Stomach (tissue), 8 donors: ENCODE measurements at regions not wholly inside any gene's neighbourhood (a gene's known extent, or its start where the extent isn't known, plus 50 kb on each side); places are given as distances from the start of the nearest gene placed in this dataset.

Source experiments
- DNase-seq, 2 donors: peaks; one replicate each; pipeline versions ENCODE4 v3.0.0 to v3.0.0-alpha.2; 2013 to 2019
- H3K27ac ChIP-seq, 5 donors: fragments of 200-600 bp in 4 of 5; sonication (generic) in 4 of 5; one replicate each; pipeline ENCODE4 v1.5.1; 2013 to 2019; ENCODE audit warnings: mild to moderate bottlenecking in 1 of 5, moderate library complexity in 1 of 5
- H3K27me3 ChIP-seq, 3 donors: fragments of 200-600 bp; sonication (generic); one replicate each; pipeline ENCODE4 v1.5.1; 2017 to 2019; ENCODE audit warnings: mixed run types in 1 of 3
- H3K36me3 ChIP-seq, 4 donors: fragments of 200-600 bp; sonication (generic); 1 replicate in 3 of 4; 2 replicates in 1 of 4; pipeline ENCODE4 v1.5.1; 2016 to 2019
- H3K4me1 ChIP-seq, 4 donors: fragments of 200-600 bp; sonication (generic); one replicate each; pipeline ENCODE4 v1.5.1; 2016 to 2019
- H3K4me3 ChIP-seq, 4 donors: fragments of 200-600 bp; sonication (generic) in 3 of 4; one replicate each; pipeline ENCODE4 v1.5.1; 2016 to 2019; ENCODE audit warnings: mild to moderate bottlenecking in 1 of 4
- H3K9me3 ChIP-seq, 4 donors: fragments of 200-600 bp; sonication (generic); one replicate each; pipeline ENCODE4 v1.5.1; 2016 to 2019
- CTCF ChIP-seq, 7 experiments: fragments of 450-650 bp in 4 of 7; fragments of 200-600 bp in 3 of 7; sonication (generic) in 3 of 7; IDR thresholded peaks; one replicate each; pipeline ENCODE4 v1.5.1; 2016 to 2019; ENCODE audit warnings: antibody characterized with exemption in 7 of 7, control low read depth in 2 of 7, mild to moderate bottlenecking in 1 of 7
- EP300 ChIP-seq: sonication (generic); formaldehyde crosslinking; IDR thresholded peaks from one replicate; pipeline ENCODE4 v1.6.1; 2017; ENCODE audit warnings: antibody characterized with exemption
- POLR2A ChIP-seq, 4 donors: fragments of 450-650 bp; IDR thresholded peaks; one replicate each; pipeline ENCODE4 v1.6.1; 2016; ENCODE audit warnings: antibody characterized with exemption in 4 of 4, control low read depth in 2 of 4, mild to moderate bottlenecking in 1 of 4, moderate library complexity in 1 of 4
- POLR2AphosphoS5 ChIP-seq, 3 donors: sonication (generic); formaldehyde crosslinking; IDR thresholded peaks; one replicate each; pipeline ENCODE4 v1.6.1; 2016; ENCODE audit warnings: antibody characterized with exemption in 3 of 3
- WGBS, 5 donors: extraction: QIAGEN DNeasy Blood & Tissue Kit in 3 of 5; methylation state at CpG; one replicate each; pipeline versions ENCODE4 v1.1.5 to v1.1.7; 2013 to 2018; 5-methylcytosine and 5-hydroxymethylcytosine counted together
- intact Hi-C: fragments of 100-400 bp; cut with DNase I; formaldehyde crosslinking; loops from one replicate; pipeline ENCODE4 v1.15.1; 2023; ENCODE audit warnings: low total_unique reads
- donor health status: healthy with polysubstance abuse.
- donor health status: Bipolar disorder and iron deficiency.
- donor health status: healthy.

- DNase-seq, result no peak
- H3K27me3 ChIP-seq, result no peaks in the 10 kb centered on the region
- H3K4me3 ChIP-seq, result no peak overlapping the region
- intact Hi-C loops, result no loop called here
- H3K9me3 ChIP-seq, result no peaks in the 10 kb centered on the region
- TF ChIP-seq POLR2AphosphoS5 (IDR thresholded peaks at IDR 0.05) (no peak), POLR2A (IDR thresholded peaks at IDR 0.05) (no peak), CTCF (IDR thresholded peaks at IDR 0.05) (no peak), EP300 (no peak)
- no peak overlapping the region for H3K27ac ChIP-seq
- H3K4me1 ChIP-seq, result no peaks in the 10 kb centered on the region
- no peaks in the 10 kb centered on the region for H3K36me3 ChIP-seq
Observed at GRCh38 chr6:119562168-119562567, 212.6 kb upstream of the MAN1A1 start.

GRCh38 chr6:119559586-119559985 is 210.0 kb upstream of the MAN1A1 start:
- intact Hi-C loops, result no loop called here
- DNase-seq, result no peak
- no peaks in the 10 kb centered on the region for H3K4me1 ChIP-seq
- H3K4me3 ChIP-seq, result no peak overlapping the region
- TF ChIP-seq POLR2AphosphoS5 (IDR thresholded peaks at IDR 0.05) (no peak), POLR2A (IDR thresholded peaks at IDR 0.05) (no peak), CTCF (IDR thresholded peaks at IDR 0.05) (no peak), EP300 (no peak)
- H3K36me3 ChIP-seq, result no peaks in the 10 kb centered on the region
- no peak overlapping the region for H3K27ac ChIP-seq
- H3K9me3 ChIP-seq, result no peaks in the 10 kb centered on the region
- H3K27me3 ChIP-seq, result no peaks in the 10 kb centered on the region

GRCh38 chr6:119557239-119557638 is 207.7 kb upstream of the MAN1A1 start:
- no peak overlapping the region for H3K27ac ChIP-seq
- no peaks in the 10 kb centered on the region for H3K4me1 ChIP-seq
- WGBS, 5 donors, result 66 to 80% (median 75%) methylated on average over 5 of the region's 5 CpGs
- TF ChIP-seq CTCF (IDR thresholded peaks at IDR 0.05) (no peak), POLR2AphosphoS5 (IDR thresholded peaks at IDR 0.05) (no peak), EP300 (no peak), POLR2A (IDR thresholded peaks at IDR 0.05) (no peak)
- no peak overlapping the region for H3K4me3 ChIP-seq
- H3K27me3 ChIP-seq, result no peaks in the 10 kb centered on the region
- H3K9me3 ChIP-seq, result peaks cover 0 to 6% (median 0%) of the 10 kb centered on the region in 4 donors
- H3K36me3 ChIP-seq, result no peaks in the 10 kb centered on the region
- intact Hi-C loops, result no loop called here
- no peak for DNase-seq

- Histone ChIP-seq H3K36me3 (no peaks in the 10 kb centered on the region), H3K27ac (no peak overlapping the region), H3K4me1 (no peaks in the 10 kb centered on the region), H3K27me3 (no peaks in the 10 kb centered on the region), H3K9me3 (peaks cover 0 to 6% (median 0%) of the 10 kb centered on the region in 4 donors), H3K4me3 (no peak overlapping the region)
- intact Hi-C loops, result no loop called here
- WGBS, 5 donors, result 98 to 100% (median 100%) methylated on average over 1 of the region's 1 CpG
- DNase-seq, result no peak
- TF ChIP-seq POLR2A (IDR thresholded peaks at IDR 0.05), result no peak
- no peak for TF ChIP-seq EP300
- no peak for TF ChIP-seq POLR2AphosphoS5 (IDR thresholded peaks at IDR 0.05)
- TF ChIP-seq CTCF (IDR thresholded peaks at IDR 0.05), result no peak
Observed at GRCh38 chr6:119552021-119552420, 202.5 kb upstream of the MAN1A1 start.

GRCh38 chr6:119547024-119547423 is 197.5 kb upstream of the MAN1A1 start:
- 64 to 82% (median 69%) methylated on average over 3 of the region's 3 CpGs for WGBS, 5 donors
- Histone ChIP-seq H3K27me3 (no peaks in the 10 kb centered on the region), H3K4me1 (peaks cover 0 to 2% (median under 1%) of the 10 kb centered on the region in 4 donors), H3K4me3 (no peak overlapping the region), H3K9me3 (no peaks in the 10 kb centered on the region), H3K36me3 (no peaks in the 10 kb centered on the region), H3K27ac (no peak overlapping the region)
- DNase-seq, result no peak
- intact Hi-C loops, result no loop called here
- TF ChIP-seq POLR2AphosphoS5 (IDR thresholded peaks at IDR 0.05) (no peak), EP300 (no peak), CTCF (IDR thresholded peaks at IDR 0.05) (no peak), POLR2A (IDR thresholded peaks at IDR 0.05) (no peak)
